ENCODE measurements at regions not wholly inside any gene's neighbourhood (a gene's known extent, or its start where the extent isn't known, plus 50 kb on each side); places are given as distances from the start of the nearest gene placed in this dataset.

GRCh38 chr3:18669374-18669773 is 244.2 kb upstream of the SATB1 start:
- TF ChIP-seq CTCF (IDR thresholded peaks at IDR 0.05) = no peak
- no peak for TF ChIP-seq POLR2A (IDR thresholded peaks at IDR 0.05)

Data from Peyer's patch (tissue), 4 donors.